ENCODE measurements at regions not wholly inside any gene's neighbourhood (a gene's known extent, or its start where the extent isn't known, plus 50 kb on each side); places are given as distances from the start of the nearest gene placed in this dataset.

GRCh38 chr4:126595643-126596042 is 1037.1 kb upstream of the INTU start:
- TF ChIP-seq CTCF (IDR thresholded peaks at IDR 0.05; ENCODE audit: insufficient read depth, low read length) (no peak), REST (IDR thresholded peaks at IDR 0.05; ENCODE audit: insufficient replicate concordance, low read depth) (no peak), GABPA (IDR thresholded peaks at IDR 0.05; ENCODE audit: low read depth) (no peak), POLR2AphosphoS5 (IDR thresholded peaks at IDR 0.05; ENCODE audit: low read depth) (no peak)

All from HL-60 (cell line).